Lung (tissue), 11 donors: ENCODE measurements at regions not wholly inside any gene's neighbourhood (a gene's known extent, or its start where the extent isn't known, plus 50 kb on each side); places are given as distances from the start of the nearest gene placed in this dataset.

Experiments used
- ATAC-seq: fragments of 200-7000 bp; cut with Tn5 transposase; one replicate; pipeline ENCODE4 v1.9.1; 2020; ENCODE audit warnings: moderate number of reproducible peaks; ENCODE audit not compliant: insufficient read depth, low FRiP score
- DNase-seq, 3 donors: peaks; one replicate each; pipeline ENCODE4 v3.0.0-alpha.2; 2013 to 2017
- H3K27ac ChIP-seq, 2 donors: one replicate each; pipeline ENCODE4 v1.5.1; 2013; ENCODE audit warnings: mild to moderate bottlenecking in 2 of 2, moderate library complexity in 2 of 2, control low read depth in 1 of 2, inconsistent platforms in 1 of 2, low read depth in 1 of 2, low read length in 1 of 2
- H3K27me3 ChIP-seq, 3 donors: one replicate each; pipeline ENCODE4 v1.5.1; 2013; ENCODE audit warnings: low read length in 2 of 3; ENCODE audit not compliant: control insufficient read depth in 3 of 3, insufficient read depth in 3 of 3
- H3K36me3 ChIP-seq, 4 donors: one replicate each; pipeline ENCODE4 v1.5.1; 2013; ENCODE audit warnings: low read length in 4 of 4, mild to moderate bottlenecking in 1 of 4, moderate library complexity in 1 of 4; ENCODE audit not compliant: control insufficient read depth in 4 of 4, insufficient read depth in 4 of 4
- H3K4me1 ChIP-seq, 5 donors: one replicate each; pipeline ENCODE4 v1.5.1; 2013; ENCODE audit warnings: low read length in 5 of 5, mild to moderate bottlenecking in 2 of 5, moderate library complexity in 1 of 5; ENCODE audit not compliant: control insufficient read depth in 5 of 5, insufficient read depth in 5 of 5
- H3K4me3 ChIP-seq: one replicate; pipeline ENCODE4 v1.5.1; 2013; ENCODE audit warnings: mild to moderate bottlenecking, control low read depth, moderate library complexity
- H3K9ac ChIP-seq, 2 donors: one replicate each; pipeline ENCODE4 v1.5.1; 2013; ENCODE audit warnings: low read length in 2 of 2, control low read depth in 1 of 2; ENCODE audit not compliant: insufficient read depth in 1 of 2
- H3K9me3 ChIP-seq, 4 donors: one replicate each; pipeline ENCODE4 v1.5.1; 2013; ENCODE audit warnings: low read length in 3 of 4, mild to moderate bottlenecking in 1 of 4, moderate library complexity in 1 of 4; ENCODE audit not compliant: control insufficient read depth in 4 of 4, insufficient read depth in 3 of 4
- CTCF ChIP-seq: IDR thresholded peaks from 2 replicates; pipeline ENCODE4 v1.5.1; 2012; ENCODE audit warnings: mild to moderate bottlenecking; ENCODE audit errors: control extremely low read depth, extremely low read depth
- WGBS, 2 donors: extraction: QIAGEN DNeasy Blood & Tissue Kit; methylation state at CpG; one replicate each; pipeline ENCODE4 v1.1.7; 2013; 5-methylcytosine and 5-hydroxymethylcytosine counted together
- donor health status: control.
- donor health status: control.
- donor health status: Bipolar disorder and iron deficiency.
- donor health status: healthy.
- donor health status: DM: yes; HTN: yes; CAD: no.

GRCh38 chr10:83654689-83655088 is 484.6 kb upstream of the GHITM start:
- TF ChIP-seq CTCF, result no peak
- no peaks in the 10 kb centered on the region for H3K27me3 ChIP-seq
- H3K4me3 ChIP-seq, result no peak overlapping the region
- WGBS, 2 donors, result 86 to 93% methylated on average over 2 of the region's 2 CpGs
- ATAC-seq (no peak), DNase-seq (no peak)
- H3K4me1 ChIP-seq, result no peaks in the 10 kb centered on the region
- no peak overlapping the region for H3K9ac ChIP-seq
- no peak overlapping the region for H3K27ac ChIP-seq
- H3K36me3 ChIP-seq, result no peaks in the 10 kb centered on the region
- H3K9me3 ChIP-seq, result peaks cover 0 to 4% (median 2%) of the 10 kb centered on the region in 4 donors

GRCh38 chr10:83656924-83657323 is 482.4 kb upstream of the GHITM start:
- DNase-seq, result no peak
- no peak overlapping the region for H3K4me3 ChIP-seq

GRCh38 chr10:83657487-83657886 is 481.8 kb upstream of the GHITM start:
- H3K9me3 ChIP-seq, result peaks cover 0 to 4% (median 2%) of the 10 kb centered on the region in 4 donors

More at GRCh38 chr10:83656924-83657323, 482.4 kb upstream of the GHITM start:
- TF ChIP-seq CTCF, result no peak
- H3K27ac ChIP-seq, result no peak overlapping the region
- peaks cover 0 to 4% (median 2%) of the 10 kb centered on the region in 4 donors for H3K9me3 ChIP-seq
- H3K36me3 ChIP-seq, result no peaks in the 10 kb centered on the region
- no peak overlapping the region for H3K9ac ChIP-seq
- H3K4me1 ChIP-seq, result no peaks in the 10 kb centered on the region
- no peak for ATAC-seq
- H3K27me3 ChIP-seq, result no peaks in the 10 kb centered on the region

More at GRCh38 chr10:83657487-83657886, 481.8 kb upstream of the GHITM start:
- Histone ChIP-seq H3K27me3 (no peaks in the 10 kb centered on the region), H3K27ac (no peak overlapping the region), H3K4me1 (no peaks in the 10 kb centered on the region), H3K9ac (no peak overlapping the region), H3K36me3 (no peaks in the 10 kb centered on the region), H3K4me3 (no peak overlapping the region)
- no peak for ATAC-seq
- DNase-seq, result no peak
- no peak for TF ChIP-seq CTCF
